CD4-positive, alpha-beta T cell treated with Interleukin-17A for 4 hours (primary cell): ENCODE measurements at regions not wholly inside any gene's neighbourhood (a gene's known extent, or its start where the extent isn't known, plus 50 kb on each side); places are given as distances from the start of the nearest gene placed in this dataset.
"Not testable (repeated sequence)": the region's sequence is repeated elsewhere in the genome, so short reads cannot be mapped to it uniquely, and the experiment has no call there.

ENCODE experiments used
- DNase-seq: peaks from one replicate; pipeline ENCODE4 v3.0.0-alpha.2; 2020; ENCODE audit warnings: mixed read lengths

GRCh38 chrX:55813150-55813549 lies 95.6 kb downstream of the RRAGB start:
- no peak for DNase-seq

GRCh38 chrX:55815546-55815945 lies 98.0 kb downstream of the RRAGB start:
- DNase-seq: no peak

GRCh38 chrX:55816023-55816422 lies 98.5 kb downstream of the RRAGB start:
- no peak for DNase-seq

DNA sequence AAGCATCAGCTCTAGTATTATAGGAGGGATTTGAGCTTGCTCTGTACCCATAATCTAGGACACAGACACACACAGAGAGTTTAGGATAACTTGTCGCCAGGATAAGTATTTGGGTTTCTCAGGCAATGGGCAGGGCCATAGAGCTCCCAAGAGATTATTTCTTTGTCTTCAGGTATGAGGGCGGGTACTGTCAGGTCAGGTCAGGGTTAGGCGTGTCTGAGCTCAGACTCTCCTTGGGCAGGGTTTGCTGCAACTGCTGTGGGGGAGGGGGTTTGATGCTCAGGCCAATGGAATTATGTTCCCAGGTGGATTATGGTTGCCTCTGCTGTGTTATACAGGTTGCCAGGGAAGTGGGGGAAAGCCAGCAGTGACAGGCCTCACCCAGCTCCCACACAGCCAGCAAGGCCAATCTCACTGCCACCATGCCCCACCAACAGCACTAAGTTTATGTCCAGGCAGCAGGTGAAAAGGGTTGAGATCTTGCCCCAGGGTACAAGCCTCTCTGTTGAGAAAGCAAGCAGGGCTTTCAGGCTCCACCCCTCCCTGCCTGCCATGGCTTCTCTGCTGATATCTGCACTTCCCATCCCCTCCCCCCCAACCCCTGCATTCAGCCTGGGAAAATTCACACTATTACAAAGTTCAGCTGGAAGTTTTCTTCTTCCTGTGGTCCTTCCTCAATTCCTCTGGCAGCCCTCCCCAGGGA lies 101.3 kb downstream of the RRAGB start:
- no peak for DNase-seq

DNA sequence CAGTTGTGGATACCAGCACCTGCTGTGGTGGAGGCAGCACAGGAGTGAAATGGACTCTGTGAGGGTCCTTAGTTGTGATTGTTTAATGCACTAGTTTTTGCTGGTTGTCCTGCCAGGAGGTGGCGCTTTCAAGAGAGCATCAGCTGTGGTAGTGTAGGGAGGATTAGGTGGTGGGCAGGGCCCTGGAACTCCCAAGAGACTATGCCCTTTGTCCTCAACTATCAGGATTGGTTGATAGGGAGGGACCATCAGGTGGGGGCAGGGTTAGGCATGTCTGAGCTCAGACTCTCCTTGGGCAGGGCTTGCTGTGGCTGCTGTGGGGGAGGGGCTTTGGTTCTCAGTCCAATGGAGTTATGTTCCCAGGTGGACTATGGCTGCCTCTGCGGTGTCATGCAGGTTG lies 121.9 kb downstream of the RRAGB start:
- DNase-seq: no peak

- DNase-seq: no peak
Measured at GRCh38 chrX:55841962-55842752, 124.6 kb downstream of the RRAGB start.

DNA sequence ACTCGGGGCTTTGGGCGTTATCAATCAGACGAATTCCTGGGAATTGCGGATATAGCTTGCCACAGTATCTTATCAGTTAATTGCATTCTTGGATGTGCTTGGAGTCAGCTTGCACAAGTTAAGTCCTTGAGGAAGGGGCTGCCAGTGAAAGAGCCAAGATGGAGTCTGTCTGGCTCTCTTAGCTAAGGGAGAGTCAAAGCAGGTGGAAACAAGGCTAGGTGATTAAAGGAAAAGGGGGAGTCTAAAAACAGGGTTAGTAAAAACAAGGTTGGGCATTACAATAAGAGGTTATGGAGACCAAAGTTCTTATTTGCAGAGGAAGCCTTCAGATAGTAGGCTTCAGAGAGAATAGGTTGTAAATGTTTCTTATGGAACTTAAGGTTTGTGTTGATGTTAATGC lies 149.2 kb downstream of the RRAGB start:
- not testable (repeated sequence) for DNase-seq

DNA sequence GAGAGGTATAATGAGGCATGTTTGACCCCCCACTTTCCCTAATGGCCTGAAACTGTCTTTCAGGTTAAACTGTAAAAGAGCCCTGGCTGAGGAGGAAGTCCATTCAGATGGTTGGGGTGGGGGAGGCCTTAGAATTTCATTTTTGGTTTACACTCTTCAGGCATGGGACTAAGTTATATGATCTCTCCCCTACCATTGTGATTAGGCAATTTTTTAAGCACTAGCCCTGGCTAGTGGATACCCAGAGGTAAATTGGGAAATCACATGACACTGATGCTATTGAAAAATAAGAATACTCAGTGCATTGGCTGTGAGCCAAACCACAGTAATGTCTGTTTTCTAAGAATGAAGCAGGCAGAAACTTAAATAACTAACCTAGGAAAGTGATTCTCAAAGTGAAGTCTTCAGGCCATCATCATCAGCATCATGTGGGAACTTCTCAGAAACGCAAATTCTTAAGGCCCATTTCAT lies 149.7 kb downstream of the RRAGB start:
- DNase-seq: peak; percentile 5

DNA sequence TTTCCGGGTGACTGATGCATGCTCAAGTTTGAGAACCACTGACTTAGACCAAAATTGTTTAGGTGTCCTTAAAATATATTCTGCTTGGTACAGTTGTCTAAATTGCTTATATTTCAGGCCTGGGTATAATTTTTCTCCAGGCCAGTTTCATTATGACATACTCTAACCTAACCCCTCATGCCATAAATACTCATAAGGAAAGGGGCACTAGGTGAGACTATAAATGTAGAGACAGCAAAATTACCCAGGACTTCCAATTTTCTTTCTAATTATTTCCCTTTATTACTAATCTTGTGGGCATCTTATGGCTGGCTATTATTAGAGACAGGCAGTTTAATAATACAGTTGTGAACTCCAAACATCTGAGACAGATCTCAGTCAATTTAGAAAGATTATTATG lies 150.2 kb downstream of the RRAGB start:
- no peak for DNase-seq

GRCh38 chrX:55874807-55875206 lies 157.3 kb downstream of the RRAGB start:
- no peak for DNase-seq

GRCh38 chrX:55883541-55883940 lies 166.0 kb downstream of the RRAGB start:
- not testable (repeated sequence) for DNase-seq

- peak; percentile 56 for DNase-seq
Measured at GRCh38 chrX:55907968-55908607, 190.5 kb downstream of the RRAGB start.

DNA sequence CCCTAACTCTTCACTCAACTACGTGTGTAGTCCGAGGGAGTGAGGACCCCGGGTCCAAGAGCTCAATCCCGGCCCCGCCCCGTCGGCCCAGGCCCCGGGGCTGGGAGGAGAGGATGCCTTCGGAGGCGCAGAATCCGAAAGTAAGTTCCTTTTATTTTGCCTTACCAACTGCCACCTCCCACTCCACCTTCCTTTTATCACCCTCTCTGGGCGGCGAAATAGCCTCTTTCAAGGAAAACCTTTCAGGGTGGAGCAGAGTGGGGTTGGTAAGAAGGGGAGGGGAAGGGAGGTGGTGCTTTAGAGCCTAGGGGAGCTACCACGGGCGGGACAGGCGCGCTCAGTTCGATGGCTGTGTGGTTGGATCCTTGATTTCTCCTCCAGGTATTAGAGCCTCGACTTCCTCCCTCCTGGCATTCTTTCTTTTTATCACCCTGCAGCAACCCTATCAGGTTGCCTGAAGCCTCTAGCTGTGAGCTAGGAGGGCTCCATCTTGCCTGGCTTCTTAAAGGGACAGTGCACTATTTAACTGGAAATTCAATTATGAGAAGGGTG lies 191.2 kb downstream of the RRAGB start:
- no peak for DNase-seq

DNA sequence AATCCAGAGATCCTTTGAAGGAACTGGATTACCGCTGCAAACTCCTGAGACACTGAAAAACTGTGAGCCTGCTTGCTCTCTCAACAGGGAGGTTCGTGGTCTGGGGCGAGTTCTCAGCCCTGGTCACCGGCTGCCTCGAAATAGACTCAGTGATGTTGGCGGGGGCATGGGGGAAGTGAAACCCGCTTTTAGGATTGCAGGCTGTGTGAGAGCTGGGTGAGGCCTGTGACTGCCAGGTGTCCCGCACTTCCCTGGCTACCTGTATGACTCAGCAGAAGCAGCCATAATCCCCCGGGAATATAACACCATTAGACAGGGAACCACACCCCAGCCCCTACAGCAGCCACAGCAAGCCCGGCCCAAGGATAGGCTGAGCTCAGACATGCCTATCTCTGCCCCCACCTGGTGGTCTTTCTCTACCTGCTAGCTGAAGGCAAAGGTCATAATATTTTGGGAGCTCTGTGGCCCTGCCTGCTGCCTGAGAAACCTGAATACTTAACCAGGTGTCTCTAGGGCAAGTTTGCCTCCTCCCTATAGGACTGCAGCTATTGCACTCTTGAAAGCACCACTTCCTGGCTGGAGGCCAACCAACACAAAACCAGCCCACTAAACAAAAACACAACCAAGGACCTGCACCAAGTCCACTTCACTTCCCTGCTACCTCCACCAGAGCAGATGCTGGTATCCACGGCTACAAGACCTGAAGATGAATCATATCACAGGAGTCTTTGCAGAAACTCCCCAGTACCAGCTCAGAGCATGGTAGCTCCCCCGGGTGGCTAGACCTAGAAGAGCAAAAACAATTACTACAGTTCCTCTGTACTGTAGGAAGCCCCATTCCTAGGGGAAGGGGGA lies 202.0 kb downstream of the RRAGB start:
- DNase-seq: no peak

DNA sequence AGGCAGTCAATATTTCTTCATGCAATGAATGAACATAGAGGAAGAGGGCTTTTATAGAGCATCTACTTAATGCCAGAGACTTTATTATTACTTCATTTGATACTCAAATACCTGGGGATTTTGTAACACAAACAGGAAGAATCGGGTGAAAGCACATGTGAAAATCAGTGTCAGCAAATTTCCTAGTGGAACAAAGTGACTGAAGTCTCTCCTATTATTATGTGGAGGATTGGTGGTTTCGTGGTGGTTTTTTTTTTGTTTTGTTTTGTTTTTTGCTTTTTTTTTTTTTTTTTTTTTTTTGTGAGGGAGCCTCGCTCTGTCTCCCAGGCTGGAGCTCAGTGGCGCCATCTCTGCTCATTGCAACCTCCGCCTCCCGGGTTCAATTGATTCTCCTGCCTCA lies 207.0 kb downstream of the RRAGB start:
- no peak for DNase-seq

DNA sequence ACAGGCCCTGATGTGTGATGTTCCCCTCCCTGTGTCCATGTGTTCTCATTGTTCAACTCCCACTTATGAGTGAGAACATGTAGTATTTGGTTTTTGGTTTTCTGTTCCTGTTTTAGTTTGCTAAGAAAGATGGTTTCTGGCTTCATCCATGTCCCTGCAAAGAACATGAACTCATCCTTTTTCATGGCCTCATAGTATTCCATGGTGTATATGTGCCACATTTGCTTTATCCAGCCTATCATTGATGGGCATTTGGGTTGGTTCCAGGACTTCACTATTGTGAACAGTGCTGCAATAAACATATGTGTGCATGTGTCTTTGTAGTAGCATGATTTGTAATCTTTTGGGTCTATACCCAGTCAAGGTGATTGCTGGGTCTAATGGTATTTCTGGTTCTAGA lies 211.0 kb downstream of the RRAGB start:
- DNase-seq: not testable (repeated sequence)
